ENCODE measurements at regions not wholly inside any gene's neighbourhood (a gene's known extent, or its start where the extent isn't known, plus 50 kb on each side); places are given as distances from the start of the nearest gene placed in this dataset.

DNA sequence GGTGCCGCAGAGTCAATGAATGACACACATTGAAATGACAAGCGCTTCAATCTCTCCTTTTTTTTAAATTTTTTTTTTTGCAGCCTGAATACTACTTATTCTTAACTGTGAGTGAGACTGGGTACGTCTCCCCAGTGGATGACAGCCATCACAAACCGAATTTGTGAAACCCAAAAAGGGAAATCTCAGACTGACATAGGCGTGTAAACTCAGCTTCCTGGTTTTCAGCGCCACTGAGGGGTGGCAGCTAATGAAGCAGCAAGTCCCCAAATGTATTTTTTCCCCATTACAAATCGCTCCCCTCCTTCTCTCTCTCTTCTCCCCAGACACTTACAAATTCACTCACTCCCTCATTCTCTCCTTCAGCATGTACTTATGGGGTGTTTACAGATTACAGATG, 196.0 kb downstream of the MAF start:
- DNase-seq (no peak), ATAC-seq (ENCODE audit: insufficient read depth, low FRiP score) (no peak)
- H3K9me3 ChIP-seq (ENCODE audit: control insufficient read depth in 4 of 4, insufficient read depth in 3 of 4, low read length in 3 of 4): peaks cover 0 to 5% (median 0%) of the 10 kb centered on the region in 4 donors
- no peak overlapping the region for H3K27ac ChIP-seq (ENCODE audit: low read depth in 1 of 2, low read length in 1 of 2)
- no peak overlapping the region for H3K9ac ChIP-seq (ENCODE audit: insufficient read depth in 1 of 2, low read length in 2 of 2)
- no peaks in the 10 kb centered on the region for H3K27me3 ChIP-seq (ENCODE audit: control insufficient read depth in 3 of 3, insufficient read depth in 3 of 3, low read length in 2 of 3)
- no peak for TF ChIP-seq CTCF (IDR thresholded peaks at IDR 0.05; ENCODE audit: control extremely low read depth, extremely low read depth)
- H3K36me3 ChIP-seq (ENCODE audit: control insufficient read depth in 4 of 4, insufficient read depth in 4 of 4, low read length in 4 of 4): no peaks in the 10 kb centered on the region
- H3K4me3 ChIP-seq: no peak overlapping the region
- H3K4me1 ChIP-seq (ENCODE audit: control insufficient read depth in 5 of 5, insufficient read depth in 5 of 5, low read length in 5 of 5): peaks cover 0 to 3% (median 0%) of the 10 kb centered on the region in 5 donors
- 66 to 68% methylated on average over 7 of the region's 7 CpGs for WGBS, 2 donors

DNA sequence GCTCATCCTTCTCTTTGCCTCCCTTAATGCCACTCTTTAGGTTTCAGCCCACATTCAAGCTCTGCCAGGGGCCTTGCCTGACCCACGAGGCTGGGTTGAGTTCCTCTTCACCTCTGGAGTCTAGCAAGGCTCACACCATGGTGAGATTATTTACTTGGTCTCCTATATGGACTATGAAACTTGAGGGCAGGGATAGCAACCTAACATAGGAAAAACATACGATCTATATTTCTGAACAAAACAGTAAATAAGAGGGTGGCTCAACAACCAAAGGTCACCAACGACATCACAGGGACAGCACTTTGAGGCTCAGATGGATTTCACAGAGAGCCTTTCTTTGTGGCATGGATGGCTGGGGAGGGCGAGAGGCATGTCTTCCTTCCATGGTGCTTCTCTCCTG, 197.0 kb downstream of the MAF start:
- 82 to 89% methylated on average over 4 of the region's 4 CpGs for WGBS, 2 donors
- H3K4me1 ChIP-seq (ENCODE audit: control insufficient read depth in 5 of 5, insufficient read depth in 5 of 5, low read length in 5 of 5): no peaks in the 10 kb centered on the region
- TF ChIP-seq CTCF (IDR thresholded peaks at IDR 0.05; ENCODE audit: control extremely low read depth, extremely low read depth): no peak

GRCh38 chr16:79402920-79403319, 197.6 kb downstream of the MAF start:
- WGBS, 2 donors: 80 to 89% methylated on average over 6 of the region's 6 CpGs

More for the DNA sequence above, 197.0 kb downstream of the MAF start:
- no peak for DNase-seq
- no peak for ATAC-seq (ENCODE audit: insufficient read depth, low FRiP score)
- no peak overlapping the region for H3K9ac ChIP-seq (ENCODE audit: insufficient read depth in 1 of 2, low read length in 2 of 2)
- H3K36me3 ChIP-seq (ENCODE audit: control insufficient read depth in 4 of 4, insufficient read depth in 4 of 4, low read length in 4 of 4): no peaks in the 10 kb centered on the region
- no peak overlapping the region for H3K4me3 ChIP-seq
- no peaks in the 10 kb centered on the region for H3K27me3 ChIP-seq (ENCODE audit: control insufficient read depth in 3 of 3, insufficient read depth in 3 of 3, low read length in 2 of 3)
- H3K9me3 ChIP-seq (ENCODE audit: control insufficient read depth in 4 of 4, insufficient read depth in 3 of 4, low read length in 3 of 4): peaks cover 0 to 5% (median 0%) of the 10 kb centered on the region in 4 donors
- no peak overlapping the region for H3K27ac ChIP-seq (ENCODE audit: low read depth in 1 of 2, low read length in 1 of 2)

More at GRCh38 chr16:79402920-79403319, 197.6 kb downstream of the MAF start:
- Histone ChIP-seq H3K36me3 (ENCODE audit: control insufficient read depth in 4 of 4, insufficient read depth in 4 of 4, low read length in 4 of 4) (no peaks in the 10 kb centered on the region), H3K9ac (ENCODE audit: insufficient read depth in 1 of 2, low read length in 2 of 2) (no peak overlapping the region), H3K27me3 (ENCODE audit: control insufficient read depth in 3 of 3, insufficient read depth in 3 of 3, low read length in 2 of 3) (no peaks in the 10 kb centered on the region), H3K9me3 (ENCODE audit: control insufficient read depth in 4 of 4, insufficient read depth in 3 of 4, low read length in 3 of 4) (peaks cover 0 to 5% (median 2%) of the 10 kb centered on the region in 4 donors), H3K27ac (ENCODE audit: low read depth in 1 of 2, low read length in 1 of 2) (no peak overlapping the region), H3K4me1 (ENCODE audit: control insufficient read depth in 5 of 5, insufficient read depth in 5 of 5, low read length in 5 of 5) (no peaks in the 10 kb centered on the region), H3K4me3 (no peak overlapping the region)
- ATAC-seq (ENCODE audit: insufficient read depth, low FRiP score) (no peak), DNase-seq (no peak)
- no peak for TF ChIP-seq CTCF (IDR thresholded peaks at IDR 0.05; ENCODE audit: control extremely low read depth, extremely low read depth)

Measured in lung (tissue), 11 donors.